Stomach (tissue), 4 donors: ENCODE measurements at regions not wholly inside any gene's neighbourhood (a gene's known extent, or its start where the extent isn't known, plus 50 kb on each side); places are given as distances from the start of the nearest gene placed in this dataset.

Experiments used
- POLR2A ChIP-seq, 4 donors: fragments of 450-650 bp; IDR thresholded peaks; one replicate each; pipeline ENCODE4 v1.6.1; 2016; ENCODE audit warnings: antibody characterized with exemption in 4 of 4, control low read depth in 2 of 4, mild to moderate bottlenecking in 1 of 4, moderate library complexity in 1 of 4
- POLR2AphosphoS5 ChIP-seq, 3 donors: sonication (generic); formaldehyde crosslinking; IDR thresholded peaks; one replicate each; pipeline ENCODE4 v1.6.1; 2016; ENCODE audit warnings: antibody characterized with exemption in 3 of 3
- TF ChIP-seq, protein P1 (sequence below), 7 experiments: fragments of 450-650 bp in 4 of 7; fragments of 200-600 bp in 3 of 7; sonication (generic) in 3 of 7; IDR thresholded peaks; one replicate each; pipeline ENCODE4 v1.5.1; 2016 to 2019; ENCODE audit warnings: antibody characterized with exemption in 7 of 7, control low read depth in 2 of 7, mild to moderate bottlenecking in 1 of 7

DNA sequence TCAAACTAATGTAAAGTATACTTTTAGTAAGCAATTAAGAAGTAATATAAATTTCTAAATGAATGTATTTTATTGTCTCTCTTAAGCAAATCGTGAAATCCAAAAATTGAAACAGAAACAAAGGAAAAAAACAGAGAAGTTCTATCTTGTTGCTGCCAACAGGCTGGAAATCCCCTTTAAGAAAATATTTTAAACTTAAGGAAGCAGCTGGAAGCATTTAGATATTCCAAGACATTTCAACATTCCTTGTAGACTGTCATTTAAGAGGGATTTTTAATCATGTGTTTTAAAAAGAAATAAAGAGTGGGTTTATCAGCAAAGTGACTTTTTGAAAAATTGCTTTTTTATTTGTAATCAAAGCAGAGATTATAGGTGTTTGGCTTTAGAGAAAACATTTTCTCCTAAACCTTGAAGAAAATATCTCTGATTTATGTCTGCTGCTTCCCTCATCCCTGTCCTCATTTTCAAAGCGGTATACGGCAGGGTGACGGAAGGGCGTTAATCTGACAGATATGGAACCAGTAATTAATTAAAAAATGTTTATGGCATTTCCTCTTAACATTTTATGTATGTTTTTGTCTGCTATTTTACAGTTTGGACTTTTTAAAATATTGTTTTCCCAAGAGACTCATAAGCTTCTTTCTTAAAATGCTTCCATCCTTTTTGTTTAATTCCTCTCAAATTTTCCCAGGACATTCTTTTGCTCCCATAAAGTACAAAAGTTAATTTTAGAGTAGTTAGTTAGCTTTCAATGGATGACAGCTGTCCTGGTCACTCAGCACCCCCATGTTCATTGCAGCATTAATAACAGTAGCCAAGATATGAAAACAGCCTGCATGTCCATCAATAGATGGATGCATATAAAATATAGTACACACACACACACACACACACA is 245.6 kb downstream of the LURAP1L start:
- TF ChIP-seq, protein P1, sequence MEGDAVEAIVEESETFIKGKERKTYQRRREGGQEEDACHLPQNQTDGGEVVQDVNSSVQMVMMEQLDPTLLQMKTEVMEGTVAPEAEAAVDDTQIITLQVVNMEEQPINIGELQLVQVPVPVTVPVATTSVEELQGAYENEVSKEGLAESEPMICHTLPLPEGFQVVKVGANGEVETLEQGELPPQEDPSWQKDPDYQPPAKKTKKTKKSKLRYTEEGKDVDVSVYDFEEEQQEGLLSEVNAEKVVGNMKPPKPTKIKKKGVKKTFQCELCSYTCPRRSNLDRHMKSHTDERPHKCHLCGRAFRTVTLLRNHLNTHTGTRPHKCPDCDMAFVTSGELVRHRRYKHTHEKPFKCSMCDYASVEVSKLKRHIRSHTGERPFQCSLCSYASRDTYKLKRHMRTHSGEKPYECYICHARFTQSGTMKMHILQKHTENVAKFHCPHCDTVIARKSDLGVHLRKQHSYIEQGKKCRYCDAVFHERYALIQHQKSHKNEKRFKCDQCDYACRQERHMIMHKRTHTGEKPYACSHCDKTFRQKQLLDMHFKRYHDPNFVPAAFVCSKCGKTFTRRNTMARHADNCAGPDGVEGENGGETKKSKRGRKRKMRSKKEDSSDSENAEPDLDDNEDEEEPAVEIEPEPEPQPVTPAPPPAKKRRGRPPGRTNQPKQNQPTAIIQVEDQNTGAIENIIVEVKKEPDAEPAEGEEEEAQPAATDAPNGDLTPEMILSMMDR (IDR thresholded peaks at IDR 0.05), result no peak
- TF ChIP-seq POLR2A (IDR thresholded peaks at IDR 0.05), result no peak
- TF ChIP-seq POLR2AphosphoS5 (IDR thresholded peaks at IDR 0.05), result no peak
